CD4-positive, alpha-beta T cell treated with Interferon alpha-2 for 1 hour (primary cell): ENCODE measurements at regions not wholly inside any gene's neighbourhood (a gene's known extent, or its start where the extent isn't known, plus 50 kb on each side); places are given as distances from the start of the nearest gene placed in this dataset.
"Not testable (repeated sequence)": the region's sequence is repeated elsewhere in the genome, so short reads cannot be mapped to it uniquely, and the experiment has no call there.

ENCODE experiments used
- DNase-seq, 2 donors: peaks; one replicate each; pipeline ENCODE4 v3.0.0-alpha.2; 2020 to 2022

DNA sequence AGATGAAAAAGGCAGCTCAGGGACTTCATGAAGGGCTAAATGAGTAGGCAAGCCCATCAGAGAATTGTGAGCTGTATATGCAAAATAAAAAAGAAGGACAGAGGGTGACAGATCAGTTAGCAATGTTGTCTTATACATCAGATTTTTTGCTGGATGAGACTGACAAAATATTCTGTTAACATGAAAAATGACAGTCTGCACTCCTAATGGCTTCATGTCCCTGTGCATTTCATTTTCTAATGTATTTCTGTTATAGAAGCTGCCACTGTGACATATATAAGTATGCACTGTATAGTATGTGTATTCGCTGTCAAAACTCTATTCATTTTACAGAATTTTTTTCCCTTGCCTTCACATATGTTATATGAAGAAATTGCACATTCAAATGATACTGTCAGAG is 559.5 kb downstream of the DMRTA1 start:
- DNase-seq: no peak

DNA sequence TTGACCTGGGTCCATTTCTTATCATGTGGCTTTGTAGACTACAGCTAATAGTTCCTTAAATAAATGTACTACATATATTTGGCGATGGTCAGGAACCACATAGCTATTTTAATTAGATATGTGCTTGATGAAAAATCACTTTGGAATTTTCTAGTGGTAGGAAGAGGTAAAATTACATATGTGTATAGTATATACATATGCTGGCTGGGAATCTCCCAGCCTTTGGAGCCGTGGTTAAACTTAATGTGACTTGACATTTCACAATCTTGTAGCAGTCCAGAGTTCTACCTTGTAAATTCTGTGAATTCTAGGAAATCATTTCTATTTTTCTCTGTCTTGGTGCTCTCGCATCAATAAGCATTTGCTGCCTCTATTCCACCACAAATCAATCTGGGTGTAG is 565.0 kb downstream of the DMRTA1 start:
- no peak for DNase-seq

DNA sequence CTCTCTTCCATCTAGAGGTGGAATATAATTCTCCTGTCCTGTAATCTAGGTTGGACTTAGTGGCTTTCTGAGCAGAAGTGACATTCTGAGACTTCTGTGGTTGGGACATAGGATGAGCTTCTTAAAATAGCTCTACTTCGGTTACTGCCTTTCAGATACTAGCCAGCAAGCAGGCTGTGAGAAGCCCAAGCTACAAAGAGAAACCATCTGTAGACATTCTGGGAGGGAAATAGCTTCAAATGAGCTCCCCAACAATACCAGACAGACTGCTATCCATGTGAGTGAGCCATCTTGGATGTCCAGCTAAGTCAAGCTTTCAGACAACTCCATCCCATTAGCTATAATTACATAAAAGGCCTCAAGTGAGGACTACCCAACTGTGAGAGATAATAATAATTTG is 568.9 kb downstream of the DMRTA1 start:
- DNase-seq: no peak

DNA sequence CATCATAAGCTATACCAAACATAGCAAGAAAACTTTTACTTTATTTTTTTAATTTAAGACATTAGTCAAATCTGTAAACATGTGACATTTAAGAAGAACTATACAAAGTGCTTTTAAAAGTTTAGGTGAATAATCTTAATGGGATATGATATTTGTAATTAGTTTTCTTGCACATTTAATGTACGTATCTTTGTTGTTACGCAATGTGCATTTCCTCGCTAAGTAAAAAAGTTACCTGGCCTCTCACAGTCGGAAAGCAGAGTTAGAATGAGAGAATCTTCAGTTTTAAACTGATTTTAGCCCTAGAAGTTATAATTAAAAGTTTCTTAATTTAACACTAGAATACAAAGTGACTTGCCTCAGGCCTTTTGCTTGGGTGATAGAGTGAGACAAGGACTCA is 589.8 kb downstream of the DMRTA1 start:
- DNase-seq: no peak

DNA sequence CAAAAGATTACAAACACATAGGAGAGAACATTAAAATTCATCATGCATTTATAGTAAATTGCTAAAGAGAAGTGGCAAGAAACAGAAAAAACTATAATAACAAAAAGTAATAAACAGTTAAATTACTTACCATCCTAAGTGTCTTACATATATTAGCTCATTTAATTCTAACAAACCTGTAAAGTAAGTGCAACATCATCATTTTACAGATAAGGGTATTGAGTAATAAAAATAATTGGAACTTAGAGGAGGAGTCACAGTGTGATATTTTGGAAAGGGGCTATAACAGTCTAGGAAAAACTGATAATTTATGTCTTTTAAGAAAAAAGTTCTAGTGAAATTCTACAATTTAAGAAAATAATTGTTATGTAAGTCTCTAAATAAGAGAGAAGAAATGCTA is 592.8 kb downstream of the DMRTA1 start:
- DNase-seq: no peak

DNA sequence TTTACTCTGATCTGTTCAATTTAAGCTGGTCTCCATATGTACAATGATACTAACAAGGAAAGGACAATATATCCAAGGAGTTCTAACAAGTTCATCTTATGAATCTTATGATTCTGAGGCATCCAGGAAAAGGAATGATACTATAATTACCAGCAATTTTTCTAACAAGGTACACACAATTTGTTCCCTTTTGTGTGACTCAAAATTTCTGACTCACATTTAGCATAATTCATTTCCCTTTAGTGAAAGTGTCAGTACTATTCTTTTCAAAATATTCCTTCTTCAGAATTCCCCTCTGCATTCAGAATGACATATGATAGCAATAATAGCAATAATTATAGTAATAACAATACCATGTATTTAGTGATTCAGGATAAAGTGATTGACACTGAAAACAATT is 594.8 kb downstream of the DMRTA1 start:
- no peak for DNase-seq

DNA sequence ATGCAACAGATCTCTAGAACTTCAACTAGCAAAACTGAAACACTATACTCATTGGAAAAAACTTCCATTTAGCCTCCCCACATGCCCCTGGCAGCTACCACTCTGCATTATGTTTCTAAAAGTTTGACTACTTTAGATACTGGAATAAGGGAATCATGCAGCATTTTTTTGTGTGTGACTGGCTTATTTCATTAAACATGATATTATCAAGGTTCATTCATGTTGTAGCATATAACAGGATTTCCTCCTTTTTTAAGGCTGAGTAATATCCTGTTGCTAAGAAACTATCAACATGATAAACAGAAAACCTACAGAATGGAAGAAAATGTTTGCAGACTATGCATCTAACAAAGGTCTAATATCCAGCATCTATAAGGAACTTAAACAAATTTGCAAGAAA is 597.9 kb downstream of the DMRTA1 start:
- no peak for DNase-seq

DNA sequence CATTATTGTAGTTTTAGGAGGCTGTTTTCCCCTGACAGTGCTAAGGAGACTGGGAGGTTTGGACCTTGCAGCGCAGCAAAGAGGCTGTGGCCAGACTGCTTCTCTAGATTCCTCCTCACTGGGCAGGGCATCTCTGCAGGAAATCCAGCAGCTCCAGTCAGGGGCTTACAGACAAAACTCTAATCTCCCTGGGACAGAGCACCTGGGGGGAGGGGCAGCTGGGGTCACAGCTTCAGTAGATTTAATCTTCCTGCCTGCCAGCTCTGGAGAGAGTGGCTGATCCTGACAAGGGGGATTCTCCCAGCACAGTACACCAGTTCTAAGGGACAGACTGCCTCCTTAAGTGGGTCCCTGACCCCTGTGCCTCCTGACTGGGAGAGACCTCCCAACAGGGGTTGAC is 599.4 kb downstream of the DMRTA1 start:
- DNase-seq: not testable (repeated sequence)

DNA sequence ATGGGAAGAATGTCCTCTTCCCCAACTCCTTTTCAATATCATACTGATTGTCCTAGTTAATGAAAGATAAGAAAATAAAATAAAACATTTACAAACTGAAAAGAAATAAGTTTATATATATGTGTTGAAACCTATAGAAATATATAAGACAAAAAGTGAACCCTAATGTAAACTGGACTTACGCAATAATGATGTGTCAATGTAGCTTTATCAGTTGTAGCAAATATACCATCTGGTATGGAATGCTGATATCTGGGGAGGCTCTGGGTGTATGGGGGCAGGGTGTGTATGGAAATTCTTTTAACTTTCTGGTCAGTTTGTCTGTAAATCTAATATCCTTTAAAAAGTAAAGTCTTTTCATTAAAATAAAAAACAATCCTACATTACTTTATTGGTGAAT is 603.9 kb downstream of the DMRTA1 start:
- no peak for DNase-seq

DNA sequence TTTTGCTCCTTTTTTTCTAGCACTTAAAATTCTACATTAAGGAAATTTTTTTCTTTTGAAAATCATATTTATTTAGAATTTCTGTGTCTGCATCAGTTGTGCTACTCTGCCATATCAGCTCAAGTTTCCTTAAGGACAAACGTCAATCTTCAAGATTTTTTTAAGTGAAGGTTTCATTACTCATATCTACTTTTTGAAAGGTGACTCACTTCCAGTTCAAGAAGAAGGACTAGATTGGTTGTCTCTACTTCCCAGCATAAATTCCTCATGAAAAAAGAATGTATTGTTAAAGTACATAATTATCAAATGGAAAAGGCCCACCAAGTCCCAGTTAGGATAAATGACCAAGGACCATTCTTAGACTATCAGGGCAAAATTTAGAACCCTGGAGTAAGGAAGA is 626.5 kb downstream of the DMRTA1 start:
- DNase-seq: no peak

DNA sequence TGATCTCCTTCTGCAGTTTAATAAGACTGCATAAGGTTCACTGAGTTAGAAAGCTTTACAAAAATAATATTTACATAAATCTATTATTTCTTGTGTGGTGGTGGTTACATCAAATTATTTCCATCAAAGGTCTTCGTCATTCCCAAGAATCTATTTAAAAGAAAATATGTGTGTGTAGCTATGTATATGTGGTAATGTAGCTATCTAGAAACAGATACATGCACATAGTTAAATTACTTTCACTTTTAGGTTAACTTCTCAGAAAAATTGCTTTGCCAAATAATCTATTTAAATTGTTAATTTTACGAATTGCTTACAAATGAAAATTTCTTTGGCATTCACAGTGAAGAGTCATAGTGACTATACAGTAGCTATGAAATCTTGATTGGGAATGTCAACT is 633.2 kb downstream of the DMRTA1 start:
- DNase-seq: no peak

DNA sequence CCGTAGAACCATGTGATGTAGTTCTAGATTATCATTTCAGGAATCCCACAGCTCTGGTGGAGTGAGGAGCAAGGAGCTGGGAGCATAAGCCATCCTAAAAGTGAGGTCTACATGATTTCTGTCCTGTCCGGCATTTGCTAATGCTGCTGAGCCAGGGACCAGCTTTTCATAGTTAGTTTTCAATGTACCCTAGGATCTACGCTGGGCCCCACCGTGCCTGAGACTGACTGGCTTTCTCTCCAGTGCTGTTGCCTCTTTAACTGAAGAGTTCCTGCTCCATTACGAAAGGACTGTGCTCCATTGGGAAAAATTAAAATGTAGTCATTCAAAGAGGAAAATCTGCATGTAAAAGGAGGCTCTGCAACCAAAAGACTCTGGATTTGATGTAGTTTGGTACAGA is 634.8 kb downstream of the DMRTA1 start:
- no peak for DNase-seq

DNA sequence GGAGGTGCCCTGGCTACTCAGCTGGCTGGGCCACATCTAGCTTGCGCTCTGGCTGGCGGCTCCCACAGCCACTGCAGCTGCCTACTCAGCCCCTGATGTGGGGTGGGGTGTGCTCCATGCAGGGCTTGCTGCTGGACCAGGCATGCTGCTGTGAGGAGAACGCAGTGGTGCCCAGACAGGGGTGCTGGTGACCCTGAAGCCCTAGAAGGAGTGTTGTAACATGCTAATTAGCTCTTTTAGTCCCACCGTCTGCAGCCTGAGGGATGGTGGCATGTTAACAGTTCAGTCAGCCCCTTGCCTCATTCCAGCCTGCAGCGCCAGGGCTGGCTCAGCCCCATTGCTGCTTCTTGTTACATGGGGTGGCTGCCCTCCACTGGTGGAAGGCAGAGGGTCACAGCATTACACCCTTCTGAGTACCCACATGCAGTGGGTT is 642.3 kb downstream of the DMRTA1 start:
- DNase-seq: no peak

DNA sequence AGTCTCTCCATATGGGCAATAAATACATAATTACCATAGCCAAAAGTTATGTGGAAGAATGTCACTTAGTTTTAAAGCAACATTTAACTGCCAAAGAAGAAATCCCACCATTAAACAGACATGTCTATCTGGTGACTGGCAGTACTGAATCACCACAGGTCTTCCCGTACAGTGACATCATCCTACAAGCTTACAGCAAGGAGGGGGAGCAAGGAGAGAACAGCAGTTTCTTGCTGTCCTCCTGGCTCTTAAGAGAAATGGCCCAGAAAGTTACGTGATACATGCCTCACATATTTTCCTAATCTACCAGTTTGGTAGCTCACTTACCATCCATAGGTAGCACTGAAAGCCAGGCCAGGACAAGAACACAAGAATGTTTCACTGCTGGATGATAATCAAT is 671.0 kb downstream of the DMRTA1 start:
- DNase-seq: no peak

DNA sequence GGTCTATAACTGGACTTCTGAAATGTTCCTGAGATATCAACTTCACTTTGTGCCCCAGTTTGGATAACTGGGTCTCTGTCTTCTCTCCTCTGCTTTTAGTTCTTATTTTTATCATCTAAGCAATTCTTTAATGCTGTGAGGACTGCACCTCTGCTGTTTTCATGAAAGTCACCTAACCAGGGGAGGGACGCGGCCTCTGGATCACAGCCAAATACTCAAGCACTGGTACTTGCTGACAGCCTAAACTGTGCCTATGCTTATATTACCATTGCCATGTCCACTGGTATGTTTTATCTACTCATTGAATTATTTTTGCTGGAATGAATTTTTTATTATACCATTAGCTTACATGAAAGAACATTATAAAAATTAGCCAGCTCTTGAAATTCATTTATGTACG is 674.0 kb downstream of the DMRTA1 start:
- DNase-seq: no peak

DNA sequence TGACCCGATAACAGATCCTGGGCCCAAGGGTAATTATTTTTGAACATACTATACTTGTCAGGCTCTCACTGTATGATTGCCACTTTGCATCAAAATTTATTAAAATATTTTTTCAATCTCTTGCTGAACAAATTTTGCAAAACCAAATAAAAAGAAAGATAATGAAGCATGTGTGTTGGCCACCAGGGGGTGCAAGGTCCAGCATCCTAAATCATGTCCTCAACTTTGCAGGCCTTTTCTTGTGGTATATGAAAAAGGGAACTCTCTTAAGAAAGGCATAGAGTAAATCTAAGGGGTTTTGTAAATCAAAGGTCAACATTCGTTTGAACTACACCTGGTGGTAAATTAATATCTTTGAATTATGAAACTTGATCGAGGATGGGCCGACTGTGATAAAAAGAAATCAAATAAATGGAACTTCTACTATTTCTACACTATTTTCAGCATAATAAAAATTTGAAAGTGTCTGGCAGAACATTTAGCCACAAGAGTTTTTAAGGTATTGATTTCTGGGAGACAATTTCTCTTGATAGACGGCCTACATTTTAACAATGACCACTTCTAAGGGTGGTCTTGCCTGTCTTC is 676.5 kb downstream of the DMRTA1 start:
- DNase-seq: no peak

DNA sequence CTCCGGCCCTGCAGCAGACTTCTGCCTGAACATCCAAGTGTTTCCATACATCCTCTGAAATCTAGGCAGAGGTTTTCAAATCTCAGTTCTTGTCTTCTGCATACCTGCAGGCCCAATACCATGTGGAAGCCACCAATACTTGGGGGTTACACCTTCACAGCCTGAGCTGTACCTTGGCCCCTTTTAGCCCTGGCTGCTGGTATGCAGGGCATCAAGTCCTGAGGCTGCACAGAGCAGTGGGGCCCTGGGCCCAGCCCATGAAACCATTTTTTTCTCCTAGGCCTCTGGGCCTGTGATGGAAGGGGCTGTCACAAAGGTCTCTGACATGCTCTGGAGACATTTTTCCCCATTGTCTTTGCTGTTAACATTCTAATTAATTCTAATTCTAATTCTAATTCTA is 680.6 kb downstream of the ELAVL2 start:
- DNase-seq: no peak

DNA sequence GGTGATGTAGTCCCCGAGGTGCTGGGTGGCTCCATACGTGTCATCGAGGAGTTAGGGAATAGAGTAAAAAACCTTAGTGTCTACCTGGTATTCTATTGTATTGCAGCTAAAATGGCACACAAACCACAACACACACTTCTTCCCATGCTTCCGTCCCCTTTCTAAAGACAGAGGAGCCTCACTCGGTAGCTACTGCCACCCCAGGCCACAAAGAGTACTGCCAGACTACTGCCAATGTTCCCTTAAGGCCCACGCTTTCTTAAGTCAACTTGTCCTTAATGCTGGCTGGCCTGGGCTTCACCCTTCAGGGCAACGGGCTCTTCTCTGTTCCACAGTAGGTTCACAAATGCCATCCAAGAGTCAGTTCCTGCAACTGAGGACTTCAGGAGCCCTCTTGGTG is 673.0 kb downstream of the ELAVL2 start:
- DNase-seq: no peak

DNA sequence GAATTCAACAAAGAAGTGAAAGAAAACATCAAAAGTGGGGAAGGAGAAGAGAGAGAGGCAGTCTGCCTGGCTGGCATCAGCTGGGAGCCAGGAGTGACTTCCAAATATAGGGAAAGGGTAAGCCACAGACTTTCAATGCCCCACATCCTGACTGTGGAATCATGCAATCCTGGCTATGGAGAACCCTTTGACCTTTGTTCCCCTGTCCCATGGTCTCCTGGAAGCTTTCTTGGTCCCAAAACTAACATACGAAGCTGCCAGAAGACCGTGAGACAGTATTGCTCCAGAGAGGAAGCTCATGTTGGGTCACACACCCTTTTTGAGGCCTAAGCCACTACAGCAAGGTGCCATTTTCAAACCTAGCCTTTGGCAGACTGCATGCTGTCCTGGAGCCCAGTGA is 665.5 kb downstream of the ELAVL2 start:
- no peak for DNase-seq

DNA sequence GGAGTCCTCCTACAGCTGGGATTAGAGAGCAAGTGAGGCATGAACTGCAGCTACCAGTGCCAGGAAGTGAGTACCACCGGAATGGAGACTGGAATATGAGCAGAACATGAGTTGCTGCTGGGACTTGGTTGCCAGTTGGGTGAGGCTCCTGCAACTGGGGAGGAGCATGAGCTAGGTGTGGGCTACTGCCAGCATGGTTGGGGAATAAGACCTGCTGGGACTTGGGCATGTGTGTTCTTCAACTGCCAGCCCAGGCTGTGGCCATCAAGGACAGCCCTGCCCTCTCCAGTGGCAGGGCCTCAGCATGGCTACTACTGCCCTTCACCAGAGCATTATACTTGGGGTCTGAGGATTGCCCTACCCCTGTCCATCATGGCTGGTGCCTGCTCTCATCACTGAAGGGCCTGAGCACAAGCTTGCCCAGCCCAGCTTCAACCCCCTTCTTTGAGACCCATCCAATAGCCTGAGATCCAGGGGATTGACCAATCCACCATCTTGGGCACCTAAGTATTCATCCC is 665.0 kb downstream of the ELAVL2 start:
- no peak for DNase-seq

DNA sequence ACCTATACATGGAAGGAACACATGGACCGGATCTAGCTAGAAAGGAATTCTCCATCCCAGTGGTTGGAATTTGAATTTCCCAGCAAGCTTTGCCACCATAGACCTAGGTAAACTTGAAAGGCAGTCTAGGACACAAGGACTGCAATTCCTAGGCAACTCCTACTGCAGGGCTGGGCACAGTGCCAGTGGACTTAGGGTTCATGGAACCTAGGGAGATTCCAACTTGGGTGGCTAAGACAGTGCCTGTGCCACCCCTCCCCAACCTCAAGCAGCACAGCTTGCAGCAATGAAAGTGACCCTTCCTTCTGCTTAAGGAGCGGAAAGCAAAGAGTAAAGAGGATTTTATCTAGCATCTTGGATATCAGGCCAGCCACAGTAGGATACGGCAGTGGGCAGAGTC is 663.3 kb downstream of the ELAVL2 start:
- DNase-seq: no peak

DNA sequence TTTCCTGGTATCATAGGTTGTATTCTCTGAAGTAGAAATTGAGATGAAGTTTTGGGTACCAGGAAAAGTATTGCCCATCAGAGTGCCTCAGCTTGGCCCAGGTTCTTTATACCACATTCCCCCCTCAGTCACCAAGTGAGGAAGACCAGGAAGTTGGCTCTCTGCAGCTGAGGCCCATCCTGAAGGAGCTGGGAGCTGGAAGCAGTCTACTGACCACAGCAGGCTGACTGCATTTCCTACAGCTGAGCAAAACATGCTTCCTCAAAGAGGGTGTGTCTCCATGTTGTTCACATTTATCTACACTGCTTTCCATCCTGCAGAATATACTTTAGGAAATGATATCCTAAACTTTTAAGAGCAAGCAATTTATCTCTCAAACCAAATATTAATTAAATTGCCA is 654.6 kb downstream of the ELAVL2 start:
- DNase-seq: no peak

DNA sequence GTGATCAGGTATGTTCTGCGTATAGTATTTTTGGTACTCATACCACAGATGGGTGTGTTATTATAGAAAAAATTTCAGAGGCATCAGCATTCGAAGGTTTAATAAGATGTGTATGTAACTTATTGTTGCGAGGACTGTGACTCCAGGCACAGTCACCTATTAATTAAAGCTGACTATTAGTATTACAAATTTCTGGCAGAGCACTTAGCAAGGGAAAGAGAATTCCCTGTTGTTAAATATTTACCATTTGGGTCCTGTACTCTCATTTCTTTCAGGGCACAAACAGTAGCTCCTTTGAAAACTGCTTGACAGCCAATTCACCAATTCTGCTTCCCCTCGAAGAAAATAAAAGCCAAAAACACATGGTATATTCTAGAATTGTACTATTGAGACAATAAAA is 653.8 kb downstream of the ELAVL2 start:
- DNase-seq: no peak

DNA sequence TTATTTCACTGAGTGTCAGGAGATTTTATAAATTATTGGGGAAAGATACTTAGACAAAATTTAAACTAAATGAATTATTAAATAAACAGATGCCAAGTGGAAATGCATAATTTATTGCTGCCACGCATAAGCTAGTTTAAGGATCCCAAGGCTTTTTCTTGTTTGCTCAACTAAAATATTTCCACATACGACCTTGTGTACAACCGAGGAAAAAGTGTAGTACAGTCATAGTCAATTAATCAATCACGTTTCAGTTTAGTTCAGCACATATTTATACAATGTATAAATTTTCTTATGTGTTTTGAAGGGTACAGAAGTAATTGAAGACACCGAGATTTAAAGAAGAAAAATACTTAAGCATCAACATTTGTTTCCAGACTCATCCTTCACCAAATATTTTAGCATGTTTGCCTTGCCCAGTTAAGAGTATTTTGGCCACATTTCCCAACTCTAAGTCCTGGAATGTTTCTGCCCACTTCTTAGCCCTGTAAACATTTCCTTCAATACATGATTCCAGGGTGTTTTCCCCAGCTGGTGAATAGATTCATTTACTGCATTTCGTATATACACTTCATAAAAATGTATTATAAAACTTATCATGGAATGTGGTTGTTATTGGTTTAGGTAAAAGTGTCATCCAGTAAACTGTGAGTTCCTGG is 652.9 kb downstream of the ELAVL2 start:
- DNase-seq: no peak

DNA sequence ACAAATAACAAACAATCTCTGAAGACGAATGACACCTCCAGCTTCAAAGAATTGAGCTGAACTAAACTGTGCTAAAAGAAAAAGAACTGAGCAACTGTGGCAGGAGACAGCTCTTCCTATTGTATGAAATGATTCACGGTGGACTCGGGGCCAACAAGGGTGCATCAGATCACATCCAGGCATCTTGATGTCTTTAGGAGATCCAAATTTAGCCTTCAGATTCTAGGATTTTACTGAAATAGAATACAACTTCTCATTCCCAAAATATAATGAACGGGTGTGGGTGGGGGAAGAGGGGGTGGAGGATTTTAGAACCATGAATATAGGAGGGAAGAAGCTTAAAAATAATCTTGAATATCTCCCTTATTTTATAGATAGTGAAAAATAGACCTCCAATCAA is 631.8 kb downstream of the ELAVL2 start:
- no peak for DNase-seq
